D721Med (cell line): ENCODE measurements at regions not wholly inside any gene's neighbourhood (a gene's known extent, or its start where the extent isn't known, plus 50 kb on each side); places are given as distances from the start of the nearest gene placed in this dataset.

Experiments
- DNase-seq: peaks from one replicate; pipeline ENCODE4 v3.0.0; 2011; ENCODE audit warnings: low spot score; ENCODE audit not compliant: insufficient read length
- FAIRE-seq: peaks from 2 replicates; lab custom pipeline; 2011; peaks lifted over from hg19 to GRCh38; lab: Jason Lieb, UNC
- CTCF ChIP-seq: IDR thresholded peaks from 2 replicates; pipeline ENCODE4 v1.5.1; 2012; ENCODE audit warnings: mild to moderate bottlenecking, control low read depth; ENCODE audit not compliant: insufficient read depth; ENCODE audit errors: missing control alignments

GRCh38 chr20:56833427-56833826 is 204.3 kb downstream of the TFAP2C start:
- no peak for FAIRE-seq
- no peak for DNase-seq
- no peak for TF ChIP-seq CTCF

GRCh38 chr20:56835829-56836550 is 206.9 kb downstream of the TFAP2C start:
- FAIRE-seq (no peak), DNase-seq (no peak)
- no peak for TF ChIP-seq CTCF

- no peak for FAIRE-seq
- DNase-seq = no peak
Measured at GRCh38 chr20:56839222-56839621, 210.1 kb downstream of the TFAP2C start.

GRCh38 chr20:56839786-56840185 is 210.7 kb downstream of the TFAP2C start:
- TF ChIP-seq CTCF = no peak
- FAIRE-seq = no peak
- no peak for DNase-seq

More at GRCh38 chr20:56839222-56839621, 210.1 kb downstream of the TFAP2C start:
- no peak for TF ChIP-seq CTCF

- no peak for TF ChIP-seq CTCF
- DNase-seq (no peak), FAIRE-seq (no peak)
Measured at GRCh38 chr20:56840716-56841261, 211.7 kb downstream of the TFAP2C start.

- no peak for FAIRE-seq
- TF ChIP-seq CTCF = no peak
Measured at GRCh38 chr20:56841346-56841908, 212.3 kb downstream of the TFAP2C start.

GRCh38 chr20:56842056-56842455 is 212.9 kb downstream of the TFAP2C start:
- TF ChIP-seq CTCF = no peak
- DNase-seq (no peak), FAIRE-seq (no peak)

More at GRCh38 chr20:56841346-56841908, 212.3 kb downstream of the TFAP2C start:
- no peak for DNase-seq
